H9 (cell line): ENCODE measurements at regions not wholly inside any gene's neighbourhood (a gene's known extent, or its start where the extent isn't known, plus 50 kb on each side); places are given as distances from the start of the nearest gene placed in this dataset.
A peak's percentile ranks its signal among the peaks of the same experiment; 100 is the strongest.

Experiments
- DNase-seq: peaks from one replicate; pipeline ENCODE4 v3.0.0-alpha.2; 2017
- H2AFZ ChIP-seq: one replicate; pipeline ENCODE4 v1.6.1; 2013; ENCODE audit warnings: mild to moderate bottlenecking, low read length, control low read depth, moderate library complexity
- H2AK5ac ChIP-seq: 2 replicates; pipeline ENCODE4 v1.6.1; 2013; ENCODE audit warnings: low read length, control low read depth, mixed read lengths; ENCODE audit not compliant: insufficient read length
- H2BK120ac ChIP-seq: one replicate; pipeline ENCODE4 v1.6.1; 2013; ENCODE audit warnings: low read depth, mild to moderate bottlenecking, low read length, control low read depth, inconsistent platforms; ENCODE audit not compliant: poor library complexity, severe bottlenecking
- H2BK12ac ChIP-seq: 2 replicates; pipeline ENCODE4 v1.6.1; 2013; ENCODE audit warnings: low read length, control low read depth, mixed read lengths, low read depth; ENCODE audit not compliant: insufficient read length
- H2BK15ac ChIP-seq: 2 replicates; pipeline ENCODE4 v1.6.1; 2013; ENCODE audit warnings: low read depth, low read length, control low read depth
- H2BK20ac ChIP-seq: one replicate; pipeline ENCODE4 v1.6.1; 2013; ENCODE audit warnings: low read depth, mild to moderate bottlenecking, low read length, control low read depth, inconsistent platforms; ENCODE audit not compliant: poor library complexity, severe bottlenecking
- H2BK5ac ChIP-seq: 2 replicates; pipeline ENCODE4 v1.6.1; 2013; ENCODE audit warnings: low read length, control low read depth, mixed read lengths; ENCODE audit not compliant: insufficient read length
- H3K14ac ChIP-seq: 2 replicates; pipeline ENCODE4 v1.6.1; 2013; ENCODE audit warnings: low read length, control low read depth; ENCODE audit not compliant: insufficient read depth
- H3K18ac ChIP-seq: 2 replicates; pipeline ENCODE4 v1.6.1; 2013; ENCODE audit warnings: low read depth, mild to moderate bottlenecking, mixed read lengths, low read length, control low read depth; ENCODE audit not compliant: insufficient read length
- H3K23ac ChIP-seq: 2 replicates; pipeline ENCODE4 v1.6.1; 2013; ENCODE audit warnings: low read length, control low read depth, mixed read lengths, low read depth; ENCODE audit not compliant: insufficient read length
- H3K23me2 ChIP-seq: 2 replicates; pipeline ENCODE4 v1.6.1; 2013; ENCODE audit warnings: low read depth, mild to moderate bottlenecking, mixed read lengths, low read length, control low read depth; ENCODE audit not compliant: insufficient read length, poor library complexity, severe bottlenecking
- H3K27ac ChIP-seq: 2 replicates; pipeline ENCODE4 v1.5.1; 2013; ENCODE audit warnings: low read length, control low read depth, mixed read lengths, low read depth; ENCODE audit not compliant: insufficient read length
- H3K27me3 ChIP-seq: 2 replicates; pipeline ENCODE4 v1.6.1; 2013; ENCODE audit warnings: low read length, control low read depth, inconsistent platforms; ENCODE audit not compliant: insufficient read depth
- H3K4ac ChIP-seq: 2 replicates; pipeline ENCODE4 v1.6.1; 2013; ENCODE audit warnings: low read depth, mild to moderate bottlenecking, control low read depth, inconsistent platforms, low read length, moderate library complexity
- H3K4me1 ChIP-seq: 2 replicates; pipeline ENCODE4 v1.6.1; 2013; ENCODE audit warnings: low read length, control low read depth, inconsistent platforms; ENCODE audit not compliant: insufficient read depth
- H3K4me2 ChIP-seq: 2 replicates; pipeline ENCODE4 v1.6.1; 2013; ENCODE audit warnings: low read length, control low read depth, mixed read lengths; ENCODE audit not compliant: insufficient read length, insufficient read depth
- H3K56ac ChIP-seq: 2 replicates; pipeline ENCODE4 v1.6.1; 2013; ENCODE audit warnings: low read depth, mild to moderate bottlenecking, mixed read lengths, low read length, control low read depth; ENCODE audit not compliant: insufficient read length
- H3K79me1 ChIP-seq: 2 replicates; pipeline ENCODE4 v1.6.1; 2013; ENCODE audit warnings: low read depth, mild to moderate bottlenecking, moderate library complexity, low read length, control low read depth, inconsistent platforms; ENCODE audit not compliant: insufficient read depth, poor library complexity, severe bottlenecking
- H3K79me2 ChIP-seq: 2 replicates; pipeline ENCODE4 v1.6.1; 2013; ENCODE audit warnings: low read length, control low read depth, inconsistent platforms; ENCODE audit not compliant: insufficient read depth
- H3K9ac ChIP-seq: 2 replicates; pipeline ENCODE4 v1.6.1; 2013; ENCODE audit warnings: low read length, control low read depth, mixed read lengths; ENCODE audit not compliant: insufficient read length; ENCODE audit errors: extremely low read depth
- H3K9me3 ChIP-seq: one replicate; pipeline ENCODE4 v1.6.1; 2013; ENCODE audit warnings: low read depth, low read length, inconsistent platforms; ENCODE audit not compliant: control insufficient read depth
- H3T11ph ChIP-seq: one replicate; pipeline ENCODE4 v1.6.1; 2013; ENCODE audit warnings: mild to moderate bottlenecking, low read length, control low read depth, inconsistent platforms
- H4K20me1 ChIP-seq: one replicate; pipeline ENCODE4 v1.6.1; 2013; ENCODE audit not compliant: control insufficient read depth, insufficient read length, insufficient read depth
- H4K5ac ChIP-seq: 2 replicates; pipeline ENCODE4 v1.6.1; 2013; ENCODE audit warnings: low read depth, mild to moderate bottlenecking, mixed read lengths, low read length, control low read depth; ENCODE audit not compliant: insufficient read length
- H4K8ac ChIP-seq: replicated peaks from 2 replicates; pipeline ENCODE4 v1.6.1; 2013; ENCODE audit warnings: low read length, control low read depth, mixed read lengths, low read depth; ENCODE audit not compliant: insufficient read length
- H4K91ac ChIP-seq: 2 replicates; pipeline ENCODE4 v1.6.1; 2013; ENCODE audit warnings: low read depth, mild to moderate bottlenecking, moderate library complexity, mixed read lengths, low read length, control low read depth; ENCODE audit not compliant: insufficient read length
- H3K27ac Mint-ChIP-seq, 3 experiments: 2 replicates in 2 of 3; 3 replicates in 1 of 3; pipeline ENCODE4 v1.8.0; 2020 to 2021; ENCODE audit warnings: mixed read lengths in 3 of 3, mild to moderate bottlenecking in 1 of 3, moderate library complexity in 1 of 3
- H3K27me3 Mint-ChIP-seq: 2 replicates; pipeline ENCODE4 v1.8.0; 2021; ENCODE audit warnings: low read depth, mild to moderate bottlenecking, moderate library complexity, mixed read lengths
- H3K36me3 Mint-ChIP-seq, 3 experiments: 2 replicates in 2 of 3; 3 replicates in 1 of 3; pipeline ENCODE4 v1.8.0; 2020 to 2021; ENCODE audit warnings: low read depth in 3 of 3, mixed read lengths in 3 of 3; ENCODE audit not compliant: insufficient read depth in 1 of 3
- H3K4me1 Mint-ChIP-seq, 2 experiments: 2 replicates each; pipeline ENCODE4 v1.8.0; 2020; ENCODE audit warnings: mixed read lengths in 2 of 2
- H3K4me3 Mint-ChIP-seq, 2 experiments: 2 replicates in 1 of 2; 3 replicates in 1 of 2; pipeline ENCODE4 v1.8.0; 2020 to 2021; ENCODE audit warnings: mild to moderate bottlenecking in 2 of 2, mixed read lengths in 2 of 2, moderate library complexity in 1 of 2
- H3K9me3 Mint-ChIP-seq, 2 experiments: 2 replicates in 1 of 2; 3 replicates in 1 of 2; pipeline ENCODE4 v1.8.0; 2020; ENCODE audit warnings: mild to moderate bottlenecking in 2 of 2, mixed read lengths in 2 of 2, moderate library complexity in 1 of 2
- WGBS: extraction: QIAGEN DNeasy Blood & Tissue Kit; methylation state at CpG from one replicate; pipeline ENCODE4 v1.1.7; 2013; ENCODE audit warnings: missing lambda C conversion rate, low lambda C conversion rate, mixed read lengths; ENCODE audit not compliant: insufficient read length; ENCODE audit errors: extremely low coverage; 5-methylcytosine and 5-hydroxymethylcytosine counted together
- TF ChIP-seq, protein P1 (sequence below): fragments of 200-600 bp; sonication (generic); conservative IDR thresholded peaks from 3 replicates; pipeline ENCODE4 v1.8.0; 2021; ENCODE audit warnings: antibody characterized with exemption, mild to moderate bottlenecking

DNA sequence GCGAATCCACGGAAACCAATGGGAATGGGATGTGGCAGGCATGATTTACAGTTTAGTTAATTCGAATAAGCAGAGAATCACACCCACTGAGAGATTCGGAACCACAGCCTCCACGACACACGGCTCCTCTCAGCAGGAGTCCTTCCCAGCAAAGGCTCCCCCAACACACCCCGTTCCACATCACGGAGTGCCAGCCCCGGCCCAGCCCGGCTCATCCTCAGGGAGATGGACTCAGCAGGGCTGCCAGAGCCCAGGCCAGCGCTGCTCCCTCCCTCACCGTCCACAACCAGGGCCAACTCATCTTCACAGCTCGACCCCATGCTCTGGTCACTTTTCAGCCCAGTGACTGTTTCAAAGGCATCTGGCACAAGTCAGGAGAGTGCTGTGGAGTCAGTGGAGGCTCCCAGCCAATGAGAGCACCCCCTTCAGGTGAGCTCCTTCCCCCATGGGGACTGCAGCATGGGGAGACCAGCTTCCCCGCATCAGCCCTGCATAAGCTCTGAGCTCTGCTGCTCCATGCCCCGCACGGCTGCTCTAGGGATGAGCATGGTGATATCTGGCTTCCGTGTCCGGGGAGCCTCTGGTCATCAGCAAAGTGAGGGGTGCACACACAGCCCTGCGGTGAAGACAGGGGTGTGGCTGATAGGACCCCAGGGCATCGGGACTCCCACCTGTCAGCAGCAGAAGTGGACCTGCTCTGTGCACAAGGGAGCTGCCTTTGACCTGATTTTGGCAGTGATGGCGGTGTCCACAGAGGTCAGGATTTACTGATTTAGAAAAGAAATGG is 238.8 kb upstream of the SFSWAP start:
- Histone ChIP-seq H2BK120ac (no peak overlapping the region), H3K18ac (no peak overlapping the region), H3K79me1 (no peaks in the 10 kb centered on the region), H3K4me2 (no peak overlapping the region), H4K91ac (no peak overlapping the region), H3K4me1 (no peaks in the 10 kb centered on the region), H4K8ac (no peak overlapping the region), H2BK5ac (no peak overlapping the region), H3K23ac (no peak overlapping the region), H2AK5ac (no peak overlapping the region), H3K27me3 (no peaks in the 10 kb centered on the region), H3K9me3 (no peaks in the 10 kb centered on the region), H2AFZ (no peak overlapping the region), H3K56ac (no peak overlapping the region), H4K20me1 (no peaks in the 10 kb centered on the region), H2BK12ac (no peak overlapping the region), H3K79me2 (no peaks in the 10 kb centered on the region), H3K27ac (no peak overlapping the region), H2BK20ac (no peak overlapping the region), H3K23me2 (no peaks in the 10 kb centered on the region), H4K5ac (no peak overlapping the region), H3K4ac (no peak overlapping the region), H2BK15ac (no peak overlapping the region), H3T11ph (no peak overlapping the region), H3K9ac (no peak overlapping the region), H3K14ac (no peak overlapping the region)
- WGBS: no CpG with 5 or more reads among the region's 21 CpGs
- Mint-ChIP-seq H3K27ac (no peak overlapping the region), H3K27me3 (peaks cover 2% of the 10 kb centered on the region), H3K4me3 (no peak overlapping the region; a peak in 1 of 5 replicates), H3K9me3 (no peaks in the 10 kb centered on the region; a peak in 2 of 5 replicates), H3K36me3 (peaks cover 0 to under 1% (median 0%) of the 10 kb centered on the region in 3 experiments; a peak in 1 of 7 replicates), H3K4me1 (peaks cover 5 to 8% of the 10 kb centered on the region in 2 experiments)
- TF ChIP-seq, protein P1, sequence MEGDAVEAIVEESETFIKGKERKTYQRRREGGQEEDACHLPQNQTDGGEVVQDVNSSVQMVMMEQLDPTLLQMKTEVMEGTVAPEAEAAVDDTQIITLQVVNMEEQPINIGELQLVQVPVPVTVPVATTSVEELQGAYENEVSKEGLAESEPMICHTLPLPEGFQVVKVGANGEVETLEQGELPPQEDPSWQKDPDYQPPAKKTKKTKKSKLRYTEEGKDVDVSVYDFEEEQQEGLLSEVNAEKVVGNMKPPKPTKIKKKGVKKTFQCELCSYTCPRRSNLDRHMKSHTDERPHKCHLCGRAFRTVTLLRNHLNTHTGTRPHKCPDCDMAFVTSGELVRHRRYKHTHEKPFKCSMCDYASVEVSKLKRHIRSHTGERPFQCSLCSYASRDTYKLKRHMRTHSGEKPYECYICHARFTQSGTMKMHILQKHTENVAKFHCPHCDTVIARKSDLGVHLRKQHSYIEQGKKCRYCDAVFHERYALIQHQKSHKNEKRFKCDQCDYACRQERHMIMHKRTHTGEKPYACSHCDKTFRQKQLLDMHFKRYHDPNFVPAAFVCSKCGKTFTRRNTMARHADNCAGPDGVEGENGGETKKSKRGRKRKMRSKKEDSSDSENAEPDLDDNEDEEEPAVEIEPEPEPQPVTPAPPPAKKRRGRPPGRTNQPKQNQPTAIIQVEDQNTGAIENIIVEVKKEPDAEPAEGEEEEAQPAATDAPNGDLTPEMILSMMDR: no peak
- DNase-seq: peak; percentile 41
